Adrenal gland (tissue), 9 donors: ENCODE measurements at regions not wholly inside any gene's neighbourhood (a gene's known extent, or its start where the extent isn't known, plus 50 kb on each side); places are given as distances from the start of the nearest gene placed in this dataset.

Experiments used
- DNase-seq, 7 donors: peaks; one replicate each; pipeline ENCODE4 v3.0.0-alpha.2; 2019 to 2020
- H3K27ac ChIP-seq, 5 donors: fragments of 200-600 bp; sonication (generic) in 4 of 5; 1 replicate in 3 of 5; 2 replicates in 2 of 5; pipeline versions ENCODE4 v1.5.1 to v1.8.0; 2016 to 2020; ENCODE audit warnings: mild to moderate bottlenecking in 1 of 5
- H3K27me3 ChIP-seq: fragments of 200-600 bp; 2 replicates; pipeline ENCODE4 v1.8.0; 2021
- H3K36me3 ChIP-seq, 2 donors: fragments of 200-600 bp; replicated peaks in 1 of 2; 1 replicate in 1 of 2; 2 replicates in 1 of 2; pipeline versions ENCODE4 v1.5.1 to v1.8.0; 2018 to 2022
- H3K4me1 ChIP-seq, 2 donors: fragments of 200-600 bp; replicated peaks in 1 of 2; 1 replicate in 1 of 2; 2 replicates in 1 of 2; pipeline versions ENCODE4 v1.5.1 to v1.8.0; 2018 to 2021
- H3K4me3 ChIP-seq, 4 donors: fragments of 200-600 bp; sonication (generic) in 3 of 4; one replicate each; pipeline ENCODE4 v1.5.1; 2016 to 2018
- H3K9me3 ChIP-seq, 3 donors: fragments of 200-600 bp; sonication (generic) in 1 of 3; replicated peaks in 1 of 3; 1 replicate in 2 of 3; 2 replicates in 1 of 3; pipeline versions ENCODE4 v1.5.1 to v1.8.0; 2016 to 2021
- CTCF ChIP-seq, 6 experiments: fragments of 450-650 bp in 4 of 6; fragments of 200-600 bp in 2 of 6; sonication (generic) in 1 of 6; IDR thresholded peaks; 1 replicate in 5 of 6; 2 replicates in 1 of 6; pipeline versions ENCODE4 v1.5.1 to v1.8.0; 2016 to 2021; ENCODE audit warnings: antibody characterized with exemption in 6 of 6, mild to moderate bottlenecking in 2 of 6, moderate library complexity in 1 of 6
- POLR2A ChIP-seq, 2 donors: fragments of 450-650 bp; IDR thresholded peaks; one replicate each; pipeline ENCODE4 v1.6.1; 2017; ENCODE audit warnings: antibody characterized with exemption in 2 of 2, mild to moderate bottlenecking in 2 of 2, moderate library complexity in 1 of 2
- WGBS, 4 donors: extraction: QIAGEN DNeasy Blood & Tissue Kit in 2 of 4; methylation state at CpG; one replicate each; pipeline versions ENCODE4 v1.1.5 to v1.1.7; 2013 to 2017; 5-methylcytosine and 5-hydroxymethylcytosine counted together
- intact Hi-C, 2 donors: fragments of 100-400 bp; cut with DNase I; formaldehyde crosslinking; loops; one replicate each; pipeline versions ENCODE4 v1.14.1 to v1.15.0; 2022 to 2023
- donor health status: healthy with polysubstance abuse.
- donor health status: Bipolar disorder and iron deficiency.
- donor health status: DM: yes; HTN: yes; CAD: no.
- donor health status: DM: no; HTN: no; CAD: no.
- donor health status: DM: no; HTN: no; CAD: no.

- no peak for DNase-seq
- no peaks in the 10 kb centered on the region for H3K9me3 ChIP-seq
- no peak overlapping the region for H3K27ac ChIP-seq
- H3K27me3 ChIP-seq = no peaks in the 10 kb centered on the region
- H3K36me3 ChIP-seq = no peaks in the 10 kb centered on the region
- no peak overlapping the region for H3K4me3 ChIP-seq
- 55 to 89% (median 72%) methylated on average over 3 of the region's 3 CpGs for WGBS, 4 donors
- intact Hi-C loops = no loop called here
- no peaks in the 10 kb centered on the region for H3K4me1 ChIP-seq
- TF ChIP-seq CTCF (IDR thresholded peaks at IDR 0.05) = no peak
- no peak for TF ChIP-seq POLR2A (IDR thresholded peaks at IDR 0.05)
Measured at GRCh38 chr4:182074139-182074538, 169.1 kb upstream of the TENM3 start.

GRCh38 chr4:182074810-182075209 is 168.4 kb upstream of the TENM3 start:
- no peak for DNase-seq
- Histone ChIP-seq H3K4me3 (no peak overlapping the region), H3K4me1 (no peaks in the 10 kb centered on the region), H3K36me3 (no peaks in the 10 kb centered on the region), H3K27me3 (no peaks in the 10 kb centered on the region), H3K9me3 (no peaks in the 10 kb centered on the region), H3K27ac (no peak overlapping the region)
- intact Hi-C loops = no loop called here
- WGBS, 4 donors = 68 to 79% (median 76%) methylated on average over 6 of the region's 6 CpGs
- no peak for TF ChIP-seq CTCF (IDR thresholded peaks at IDR 0.05)
- TF ChIP-seq POLR2A (IDR thresholded peaks at IDR 0.05) = no peak

GRCh38 chr4:182082910-182083309 is 160.3 kb upstream of the TENM3 start:
- TF ChIP-seq POLR2A (IDR thresholded peaks at IDR 0.05) = no peak
- no peak for TF ChIP-seq CTCF (IDR thresholded peaks at IDR 0.05)
- intact Hi-C loops = no loop called here
- Histone ChIP-seq H3K36me3 (no peaks in the 10 kb centered on the region), H3K4me3 (no peak overlapping the region), H3K9me3 (no peaks in the 10 kb centered on the region), H3K27ac (no peak overlapping the region), H3K27me3 (no peaks in the 10 kb centered on the region), H3K4me1 (no peaks in the 10 kb centered on the region)
- no peak for DNase-seq

GRCh38 chr4:182083671-182084410 is 159.4 kb upstream of the TENM3 start:
- TF ChIP-seq CTCF (IDR thresholded peaks at IDR 0.05) (no peak), POLR2A (IDR thresholded peaks at IDR 0.05) (no peak)
- H3K27me3 ChIP-seq = no peaks in the 10 kb centered on the region
- intact Hi-C loops = no loop called here
- no peaks in the 10 kb centered on the region for H3K9me3 ChIP-seq
- no peak for DNase-seq
- H3K36me3 ChIP-seq = no peaks in the 10 kb centered on the region
- no peak overlapping the region for H3K4me3 ChIP-seq
- WGBS, 4 donors = 90 to 97% (median 94%) methylated on average over 8 of the region's 8 CpGs
- H3K27ac ChIP-seq = no peak overlapping the region
- H3K4me1 ChIP-seq = no peaks in the 10 kb centered on the region
